B cell (primary cell): ENCODE measurements at regions not wholly inside any gene's neighbourhood (a gene's known extent, or its start where the extent isn't known, plus 50 kb on each side); places are given as distances from the start of the nearest gene placed in this dataset.

Experiments
- ATAC-seq: fragments of 200-7000 bp; cut with Tn5 transposase; one replicate; pipeline ENCODE4 v1.10.0; 2021; ENCODE audit warnings: low read depth, mild to moderate bottlenecking, moderate number of reproducible peaks, moderate library complexity
- CTCF ChIA-PET: fragments of 350-600 bp; sonication (Branson Sonifier 250); formaldehyde crosslinking; loops from one replicate; lab custom pipeline; 2021; ENCODE audit warnings: antibody characterized with exemption, inconsistent platforms; lab: Charles Lee
- POLR2A ChIA-PET: fragments of 350-600 bp; sonication (Branson Sonifier 250); formaldehyde crosslinking; loops from one replicate; lab custom pipeline; 2021; ENCODE audit warnings: antibody characterized with exemption; lab: Charles Lee
- DNase-seq: peaks from one replicate; pipeline ENCODE4 v3.0.0; 2013
- H2AFZ ChIP-seq: 2 replicates; pipeline ENCODE4 v1.6.1; 2012; ENCODE audit warnings: mild to moderate bottlenecking, low read depth, low read length; ENCODE audit not compliant: insufficient read depth, poor library complexity, severe bottlenecking
- H3K27ac ChIP-seq, 2 donors: 1 replicate in 1 of 2; 2 replicates in 1 of 2; pipeline ENCODE4 v1.5.1; 2012 to 2013; ENCODE audit warnings: low read length in 2 of 2, mild to moderate bottlenecking in 2 of 2, moderate library complexity in 1 of 2
- H3K27me3 ChIP-seq, 4 experiments: fragments of 200-600 bp in 1 of 4; sonication (generic) in 1 of 4; replicated peaks in 1 of 4; 1 replicate in 2 of 4; 2 replicates in 2 of 4; pipeline versions ENCODE4 v1.6.1 to v1.7.0; 2013 to 2016; ENCODE audit warnings: low read length in 3 of 4, mild to moderate bottlenecking in 2 of 4, mixed read lengths in 1 of 4, moderate library complexity in 1 of 4; ENCODE audit not compliant: insufficient read depth in 4 of 4, control insufficient read depth in 3 of 4; ENCODE audit errors: control extremely low read depth in 1 of 4
- H3K36me3 ChIP-seq, 2 experiments: replicated peaks in 1 of 2; 1 replicate in 1 of 2; 2 replicates in 1 of 2; pipeline versions ENCODE4 v1.6.1 to v1.7.1; 2013; ENCODE audit warnings: low read length in 1 of 2; ENCODE audit not compliant: insufficient read depth in 2 of 2, control insufficient read depth in 1 of 2; ENCODE audit errors: control extremely low read depth in 1 of 2, extremely low read depth in 1 of 2
- H3K4me1 ChIP-seq, 2 donors: fragments of 200-600 bp in 1 of 2; sonication (generic) in 1 of 2; 1 replicate in 1 of 2; 2 replicates in 1 of 2; pipeline versions ENCODE4 v1.5.1 to v1.6.1; 2013 to 2017; ENCODE audit warnings: low read length in 2 of 2; ENCODE audit not compliant: control insufficient read depth in 2 of 2, insufficient read depth in 2 of 2
- H3K4me2 ChIP-seq: replicated peaks from 2 replicates; pipeline ENCODE3; 2012; ENCODE audit warnings: mild to moderate bottlenecking, low read depth, low read length; ENCODE audit not compliant: poor library complexity, severe bottlenecking
- H3K4me3 ChIP-seq, 5 experiments: fragments of 200-600 bp in 1 of 5; sonication (generic) in 1 of 5; 1 replicate in 3 of 5; 2 replicates in 2 of 5; pipeline versions ENCODE4 v1.5.1 to v1.7.0; 2011 to 2016; ENCODE audit warnings: low read length in 4 of 5, mild to moderate bottlenecking in 4 of 5, low read depth in 2 of 5, control low read depth in 1 of 5, moderate library complexity in 1 of 5; ENCODE audit not compliant: insufficient read depth in 1 of 5; ENCODE audit errors: control extremely low read depth in 1 of 5, extremely low read depth in 1 of 5
- H3K79me2 ChIP-seq: fragments of 200-600 bp; sonication (generic); one replicate; pipeline ENCODE4 v1.6.0; 2016; ENCODE audit warnings: low read length; ENCODE audit not compliant: control insufficient read depth, insufficient read depth
- H3K9ac ChIP-seq: fragments of 200-600 bp; sonication (generic); 2 replicates; pipeline ENCODE4 v1.6.1; 2017; ENCODE audit warnings: mild to moderate bottlenecking, low read length, moderate library complexity
- H3K9me3 ChIP-seq, 3 donors: one replicate each; pipeline versions ENCODE4 v1.6.1 to v1.7.1; 2013; ENCODE audit warnings: low read length in 2 of 3; ENCODE audit not compliant: control insufficient read depth in 2 of 3, insufficient read depth in 1 of 3; ENCODE audit errors: control extremely low read depth in 1 of 3
- H4K20me1 ChIP-seq: 2 replicates; pipeline ENCODE4 v1.6.0; 2012; ENCODE audit warnings: mild to moderate bottlenecking, low read length; ENCODE audit not compliant: insufficient read depth, control insufficient read depth, poor library complexity, severe bottlenecking
- H3K27ac Mint-ChIP-seq: one replicate; pipeline ENCODE4 v1.8.0; 2021; ENCODE audit warnings: mixed read lengths
- H3K27me3 Mint-ChIP-seq: one replicate; pipeline ENCODE4 v1.8.0; 2021; ENCODE audit warnings: mixed read lengths
- H3K4me1 Mint-ChIP-seq: one replicate; pipeline ENCODE4 v1.8.0; 2021; ENCODE audit warnings: mixed read lengths
- H3K4me3 Mint-ChIP-seq: one replicate; pipeline ENCODE4 v1.8.0; 2021; ENCODE audit warnings: mixed read lengths
- H3K9me3 Mint-ChIP-seq: one replicate; pipeline ENCODE4 v1.8.0; 2022; ENCODE audit warnings: mixed read lengths; ENCODE audit not compliant: insufficient read depth
- CTCF ChIP-seq: fragments of 200-600 bp; IDR thresholded peaks from one replicate; pipeline ENCODE4 v1.8.0; 2022; ENCODE audit warnings: antibody characterized with exemption, mild to moderate bottlenecking
- EZH2 ChIP-seq: IDR thresholded peaks from 2 replicates; pipeline ENCODE4 v1.6.1; 2012; ENCODE audit warnings: borderline replicate concordance, low read depth, mild to moderate bottlenecking, moderate library complexity, low read length; ENCODE audit not compliant: insufficient read depth, poor library complexity, severe bottlenecking
- WGBS: methylation state at CpG from one replicate; pipeline ENCODE4 v1.1.5; 2013; ENCODE audit warnings: missing lambda C conversion rate; ENCODE audit not compliant: insufficient coverage; 5-methylcytosine and 5-hydroxymethylcytosine counted together
- intact Hi-C: fragments of 100-400 bp; cut with micrococcal nuclease; formaldehyde crosslinking; loops from one replicate; pipeline ENCODE4 v1.10.0; 2022

DNA sequence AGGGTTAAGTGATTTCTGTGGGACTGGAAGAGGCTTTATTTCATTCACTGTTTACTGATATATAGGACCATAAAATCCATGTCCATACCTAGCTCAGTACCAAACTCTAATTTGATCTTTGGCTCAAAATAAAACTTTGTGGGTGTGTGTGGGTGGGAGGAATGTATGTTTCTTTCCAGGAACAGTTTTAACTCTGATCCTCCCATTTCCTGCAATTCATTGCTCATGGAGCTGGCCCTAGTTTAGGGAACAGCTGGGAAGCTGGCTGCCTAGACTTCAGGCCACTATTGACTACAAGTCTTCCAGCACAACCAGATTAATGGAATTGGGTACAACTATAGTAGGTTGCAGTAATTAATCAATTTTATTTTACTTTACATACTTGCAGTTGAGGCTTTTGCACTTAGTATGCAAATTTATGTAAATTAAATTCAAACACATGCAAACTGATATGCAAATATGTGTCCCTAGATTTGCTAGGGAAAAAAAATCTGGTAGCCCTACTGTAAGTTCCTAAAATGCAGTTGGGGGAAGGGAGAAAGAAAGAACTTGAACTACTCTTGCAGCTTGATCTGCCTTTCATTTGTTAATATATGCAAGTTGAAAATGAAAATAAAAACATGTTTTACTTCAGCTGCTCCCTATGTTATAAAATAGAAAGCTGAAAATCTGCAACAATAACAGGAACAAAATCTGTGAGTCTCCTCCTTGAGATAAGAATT, 1070.3 kb upstream of the CELF4 start:
- H3K27me3 Mint-ChIP-seq = no peaks in the 10 kb centered on the region
- H4K20me1 ChIP-seq = no peaks in the 10 kb centered on the region
- H3K27ac Mint-ChIP-seq = no peak overlapping the region
- no peak overlapping the region for H3K4me2 ChIP-seq
- no peaks in the 10 kb centered on the region for H3K36me3 ChIP-seq
- no peak overlapping the region for H3K9ac ChIP-seq
- no peaks in the 10 kb centered on the region for H3K27me3 ChIP-seq
- ChIA-PET POLR2A (no interaction called here), CTCF (no interaction called here)
- H3K4me3 Mint-ChIP-seq = no peak overlapping the region
- H3K9me3 Mint-ChIP-seq = peaks cover 7% of the 10 kb centered on the region
- intact Hi-C loops = no loop called here
- no peak for TF ChIP-seq CTCF
- TF ChIP-seq EZH2 = no peak
- H3K4me1 ChIP-seq = no peaks in the 10 kb centered on the region
- H2AFZ ChIP-seq = no peak overlapping the region
- peaks cover 0 to under 1% (median 0%) of the 10 kb centered on the region in 3 donors for H3K9me3 ChIP-seq
- no peak overlapping the region for H3K27ac ChIP-seq
- ATAC-seq = no peak
- no peaks in the 10 kb centered on the region for H3K79me2 ChIP-seq
- no peak for DNase-seq
- H3K4me1 Mint-ChIP-seq = no peaks in the 10 kb centered on the region
- H3K4me3 ChIP-seq = no peak overlapping the region

GRCh38 chr18:38634117-38634516, 1068.5 kb upstream of the CELF4 start:
- H3K9me3 Mint-ChIP-seq = peaks cover 3% of the 10 kb centered on the region
- intact Hi-C loops = no loop called here

More at GRCh38 chr18:38634117-38634516, 1068.5 kb upstream of the CELF4 start:
- ChIA-PET POLR2A (no interaction called here), CTCF (interaction anchor here (0.9 kb wide), 1 partner anchor 9 kb away, joined by 3 read pairs; no protein-coding TSS in a partner anchor)
- Histone ChIP-seq H3K79me2 (no peaks in the 10 kb centered on the region), H2AFZ (no peak overlapping the region), H3K4me2 (no peak overlapping the region), H3K36me3 (no peaks in the 10 kb centered on the region), H3K9ac (no peak overlapping the region), H3K27me3 (no peaks in the 10 kb centered on the region), H4K20me1 (no peaks in the 10 kb centered on the region), H3K9me3 (peaks cover 0 to 3% (median 0%) of the 10 kb centered on the region in 3 donors), H3K4me3 (no peak overlapping the region), H3K4me1 (no peaks in the 10 kb centered on the region), H3K27ac (no peak overlapping the region)
- H3K27me3 Mint-ChIP-seq = no peaks in the 10 kb centered on the region
- ATAC-seq (no peak), DNase-seq (no peak)
- no peaks in the 10 kb centered on the region for H3K4me1 Mint-ChIP-seq
- H3K4me3 Mint-ChIP-seq = no peak overlapping the region
- no peak overlapping the region for H3K27ac Mint-ChIP-seq
- TF ChIP-seq CTCF (no peak), EZH2 (no peak)
- WGBS = 73% methylated on average over 2 of the region's 2 CpGs
